Lower lobe of right lung (tissue), 2 donors: ENCODE measurements at regions not wholly inside any gene's neighbourhood (a gene's known extent, or its start where the extent isn't known, plus 50 kb on each side); places are given as distances from the start of the nearest gene placed in this dataset.
"Not testable (repeated sequence)": the region's sequence is repeated elsewhere in the genome, so short reads cannot be mapped to it uniquely, and the experiment has no call there.

Experiments used
- ATAC-seq, 2 donors: fragments of 200-7000 bp; cut with Tn5 transposase; one replicate each; pipeline ENCODE4 v1.9.1; 2020 to 2022; ENCODE audit warnings: mild to moderate bottlenecking in 2 of 2, moderate library complexity in 2 of 2
- DNase-seq: peaks from one replicate; pipeline ENCODE4 v3.0.0-alpha.2; 2020
- H3K27ac ChIP-seq: fragments of 200-600 bp; one replicate; pipeline ENCODE4 v1.8.0; 2022
- H3K27me3 ChIP-seq: fragments of 200-600 bp; one replicate; pipeline ENCODE4 v1.8.0; 2022; ENCODE audit warnings: low read depth
- H3K36me3 ChIP-seq: fragments of 200-600 bp; one replicate; pipeline ENCODE4 v1.8.0; 2022; ENCODE audit warnings: mild to moderate bottlenecking
- H3K4me1 ChIP-seq: fragments of 200-600 bp; one replicate; pipeline ENCODE4 v1.8.0; 2022
- H3K4me3 ChIP-seq: fragments of 200-600 bp; one replicate; pipeline ENCODE4 v1.8.0; 2022; ENCODE audit warnings: mild to moderate bottlenecking
- H3K9me3 ChIP-seq: fragments of 200-600 bp; one replicate; pipeline ENCODE4 v1.8.0; 2022
- CTCF ChIP-seq: fragments of 200-600 bp; IDR thresholded peaks from one replicate; pipeline ENCODE4 v1.8.0; 2022; ENCODE audit warnings: antibody characterized with exemption, mild to moderate bottlenecking
- intact Hi-C: fragments of 100-400 bp; cut with DNase I; formaldehyde crosslinking; loops from one replicate; pipeline ENCODE4 v1.11.0; 2022
- donor health status: DM: no; HTN: yes; CAD: no; lungs with severe emphysema.

- H3K27me3 ChIP-seq, H3K27ac ChIP-seq, intact Hi-C loops, H3K36me3 ChIP-seq, H3K9me3 ChIP-seq: not testable (repeated sequence)
- ATAC-seq (peak; percentile 93 to 94), DNase-seq (peak; percentile 87)
- TF ChIP-seq CTCF = peak; percentile 97
- H3K4me1 ChIP-seq = peaks cover 10% of the 10 kb centered on the region
- peak overlapping the region; percentile 56 for H3K4me3 ChIP-seq
These were observed 59.6 kb upstream of the TOP1 start for GRCh38 chr20:40968816-40969562.

- intact Hi-C loops = no loop called here
These were observed 58.4 kb upstream of the TOP1 start for GRCh38 chr20:40970218-40970617.

GRCh38 chr20:40977218-40977617, 51.4 kb upstream of the TOP1 start:
- no peak for ATAC-seq
- intact Hi-C loops = no loop called here
- TF ChIP-seq CTCF = no peak
- Histone ChIP-seq H3K4me3 (no peak overlapping the region), H3K9me3 (peaks cover 13% of the 10 kb centered on the region), H3K4me1 (no peaks in the 10 kb centered on the region), H3K36me3 (no peaks in the 10 kb centered on the region), H3K27ac (no peak overlapping the region), H3K27me3 (no peaks in the 10 kb centered on the region)
- DNase-seq = no peak

More at GRCh38 chr20:40970218-40970617, 58.4 kb upstream of the TOP1 start:
- no peak overlapping the region for H3K4me3 ChIP-seq
- ATAC-seq (no peak), DNase-seq (no peak)
- H3K27ac ChIP-seq = no peak overlapping the region
- H3K9me3 ChIP-seq = no peaks in the 10 kb centered on the region
- no peaks in the 10 kb centered on the region for H3K36me3 ChIP-seq
- no peaks in the 10 kb centered on the region for H3K27me3 ChIP-seq
- TF ChIP-seq CTCF = no peak
- peaks cover 10% of the 10 kb centered on the region for H3K4me1 ChIP-seq

GRCh38 chr20:40978761-40979160, 49.9 kb upstream of the TOP1 start:
- Histone ChIP-seq H3K9me3 (peaks cover 13% of the 10 kb centered on the region), H3K4me1 (no peaks in the 10 kb centered on the region), H3K4me3 (no peak overlapping the region), H3K27ac (no peak overlapping the region), H3K36me3 (no peaks in the 10 kb centered on the region), H3K27me3 (no peaks in the 10 kb centered on the region)
- no peak for TF ChIP-seq CTCF
- intact Hi-C loops = no loop called here
- ATAC-seq (no peak), DNase-seq (no peak)
